Vagina (tissue), 2 donors: ENCODE measurements at regions not wholly inside any gene's neighbourhood (a gene's known extent, or its start where the extent isn't known, plus 50 kb on each side); places are given as distances from the start of the nearest gene placed in this dataset.

ENCODE experiments used
- CTCF ChIP-seq, 3 experiments: fragments of 450-650 bp in 2 of 3; fragments of 200-600 bp in 1 of 3; sonication (generic) in 1 of 3; IDR thresholded peaks; one replicate each; pipeline ENCODE4 v1.5.1; 2017 to 2019; ENCODE audit warnings: antibody characterized with exemption in 3 of 3, mild to moderate bottlenecking in 2 of 3, moderate library complexity in 2 of 3
- POLR2A ChIP-seq, 2 donors: fragments of 450-650 bp; IDR thresholded peaks; one replicate each; pipeline ENCODE4 v1.6.1; 2017; ENCODE audit warnings: antibody characterized with exemption in 2 of 2, mild to moderate bottlenecking in 2 of 2, moderate library complexity in 2 of 2
- POLR2AphosphoS5 ChIP-seq, 2 donors: sonication (generic); formaldehyde crosslinking; IDR thresholded peaks; one replicate each; pipeline ENCODE4 v1.9.0; 2017; ENCODE audit warnings: antibody characterized with exemption in 2 of 2, mild to moderate bottlenecking in 2 of 2, low read depth in 1 of 2; ENCODE audit not compliant: insufficient read depth in 1 of 2

- TF ChIP-seq CTCF (IDR thresholded peaks at IDR 0.05) (no peak), POLR2A (IDR thresholded peaks at IDR 0.05) (no peak), POLR2AphosphoS5 (IDR thresholded peaks at IDR 0.05; ENCODE audit: insufficient read depth in 1 of 2, low read depth in 1 of 2) (no peak)
Measured at GRCh38 chr5:2288968-2289367, 406.2 kb upstream of the IRX4 start.
